Liver (tissue), 2 donors: ENCODE measurements at regions not wholly inside any gene's neighbourhood (a gene's known extent, or its start where the extent isn't known, plus 50 kb on each side); places are given as distances from the start of the nearest gene placed in this dataset.

Experiments used
- CTCF ChIP-seq: fragments of 150-350 bp; IDR thresholded peaks from 2 replicates; pipeline ENCODE4 v1.5.1; 2017; ENCODE audit warnings: improper control_type of control experiment, low read depth, low read length; ENCODE audit not compliant: missing input control
- MAX ChIP-seq: IDR thresholded peaks from 2 replicates; pipeline ENCODE4 v1.6.1; 2016; ENCODE audit warnings: antibody characterized with exemption
- donor health status: healthy.

GRCh38 chr10:131586958-131587357 lies 275.4 kb upstream of the TCERG1L start:
- TF ChIP-seq CTCF (no peak), MAX (no peak)
